Caco-2 (cell line): ENCODE measurements at regions not wholly inside any gene's neighbourhood (a gene's known extent, or its start where the extent isn't known, plus 50 kb on each side); places are given as distances from the start of the nearest gene placed in this dataset.

ENCODE experiments used
- BruUV-seq: library from RNA; stranded (reverse); fragments of 400-500 nt; replicated peaks from 2 replicates; lab custom pipeline; 2021; lab: Mats Ljungman, UMichigan
- CTCF ChIA-PET: fragments of 300-600 bp; sonication (Branson Sonifier 250); formaldehyde crosslinking; loops from one replicate; lab custom pipeline; 2022; ENCODE audit warnings: antibody characterized with exemption; lab: Charles Lee
- POLR2A ChIA-PET: fragments of 300-600 bp; sonication (Branson Sonifier 250); formaldehyde crosslinking; loops from one replicate; lab custom pipeline; 2022; ENCODE audit warnings: antibody characterized with exemption; lab: Charles Lee
- DNase-seq, 2 experiments: peaks; one replicate each; pipeline versions ENCODE4 v3.0.0 to v3.0.0-alpha.2; 2020 to 2022
- H3K27me3 ChIP-seq: replicated peaks from 2 replicates; pipeline ENCODE4 v1.6.0; 2011; ENCODE audit warnings: low read length; ENCODE audit not compliant: control insufficient read depth, insufficient read depth
- H3K36me3 ChIP-seq: 2 replicates; pipeline ENCODE4 v1.5.1; 2011; ENCODE audit warnings: low read length; ENCODE audit not compliant: control insufficient read depth, insufficient read depth
- H3K4me1 ChIP-seq: fragments of 250-450 bp; sonication (Bioruptor Pico); 2 replicates; pipeline ENCODE4 v1.5.1; 2020; ENCODE audit warnings: mild to moderate bottlenecking
- H3K4me3 ChIP-seq: 2 replicates; pipeline ENCODE4 v1.5.1; 2011; ENCODE audit warnings: low read depth, mild to moderate bottlenecking, control low read depth, low read length
- H3K9me3 ChIP-seq: fragments of 250-450 bp; sonication (Bioruptor Pico); 2 replicates; pipeline ENCODE4 v1.5.1; 2020; ENCODE audit warnings: mild to moderate bottlenecking, moderate library complexity
- H3K27ac Mint-ChIP-seq: one replicate; pipeline ENCODE4 v1.8.0; 2022; ENCODE audit warnings: mixed read lengths; ENCODE audit not compliant: unreplicated experiment
- H3K27me3 Mint-ChIP-seq: one replicate; pipeline ENCODE4 v1.8.0; 2022; ENCODE audit warnings: mixed read lengths; ENCODE audit not compliant: insufficient read depth, unreplicated experiment
- H3K36me3 Mint-ChIP-seq: one replicate; pipeline ENCODE4 v1.8.0; 2022; ENCODE audit warnings: mild to moderate bottlenecking, mixed read lengths; ENCODE audit not compliant: insufficient read depth, unreplicated experiment
- H3K4me1 Mint-ChIP-seq: one replicate; pipeline ENCODE4 v1.8.0; 2022; ENCODE audit warnings: low read depth, mixed read lengths; ENCODE audit not compliant: unreplicated experiment
- H3K4me3 Mint-ChIP-seq: one replicate; pipeline ENCODE4 v1.8.0; 2022; ENCODE audit warnings: mild to moderate bottlenecking, moderate library complexity, mixed read lengths; ENCODE audit not compliant: unreplicated experiment
- H3K9me3 Mint-ChIP-seq: one replicate; pipeline ENCODE4 v1.8.0; 2022; ENCODE audit warnings: mixed read lengths; ENCODE audit not compliant: unreplicated experiment
- CTCF ChIP-seq, 2 experiments: fragments of 200-600 bp in 1 of 2; IDR thresholded peaks; 1 replicate in 1 of 2; 2 replicates in 1 of 2; pipeline versions ENCODE4 v1.5.1 to v1.8.0; 2011 to 2022; ENCODE audit warnings: antibody characterized with exemption in 1 of 2, control low read depth in 1 of 2, inconsistent platforms in 1 of 2, low read depth in 1 of 2, low read length in 1 of 2, mild to moderate bottlenecking in 1 of 2, moderate library complexity in 1 of 2; ENCODE audit not compliant: insufficient read depth in 1 of 2, severe bottlenecking in 1 of 2, unreplicated experiment in 1 of 2
- intact Hi-C: fragments of 100-400 bp; cut with micrococcal nuclease; formaldehyde crosslinking; loops from one replicate; pipeline ENCODE4 v1.10.0; 2022; ENCODE audit not compliant: unreplicated experiment

GRCh38 chr11:130631119-130631518 lies 182.7 kb downstream of the ADAMTS15 start:
- DNase-seq, result no peak
- Mint-ChIP-seq H3K27ac (no peak overlapping the region), H3K36me3 (no peaks in the 10 kb centered on the region), H3K4me1 (no peaks in the 10 kb centered on the region), H3K27me3 (peaks cover 12% of the 10 kb centered on the region), H3K9me3 (no peaks in the 10 kb centered on the region), H3K4me3 (no peak overlapping the region)
- intact Hi-C loops, result no loop called here
- Histone ChIP-seq H3K4me1 (no peaks in the 10 kb centered on the region), H3K9me3 (no peaks in the 10 kb centered on the region), H3K36me3 (no peaks in the 10 kb centered on the region), H3K4me3 (no peak overlapping the region), H3K27me3 (peaks cover 1% of the 10 kb centered on the region; the same call in 1 of the 2 replicates)
- ChIA-PET CTCF (interaction anchor here (0.7 kb wide), 1 partner anchor 190 kb away, joined by 5 read pairs; no protein-coding TSS in a partner anchor), POLR2A (no interaction called here)
- no TSS peak for BruUV-seq
- no peak for TF ChIP-seq CTCF (IDR thresholded peaks at IDR 0.05; ENCODE audit: insufficient read depth in 1 of 2, low read depth in 1 of 2, low read length in 1 of 2, severe bottlenecking in 1 of 2, unreplicated experiment in 1 of 2)

GRCh38 chr11:130633466-130633865 lies 185.0 kb downstream of the ADAMTS15 start:
- intact Hi-C loops, result no loop called here
- POLR2A ChIA-PET, result no interaction called here
- H3K4me1 ChIP-seq, result peaks cover 7% of the 10 kb centered on the region; the same call in 1 of the 2 replicates
- TF ChIP-seq CTCF (IDR thresholded peaks at IDR 0.05; ENCODE audit: insufficient read depth in 1 of 2, low read depth in 1 of 2, low read length in 1 of 2, severe bottlenecking in 1 of 2, unreplicated experiment in 1 of 2), result no peak
- no TSS peak for BruUV-seq
- DNase-seq, result no peak
- H3K4me3 ChIP-seq, result no peak overlapping the region
- no peak overlapping the region for H3K4me3 Mint-ChIP-seq
- H3K27me3 Mint-ChIP-seq, result peaks cover 9% of the 10 kb centered on the region
- CTCF ChIA-PET, result no interaction called here
- peaks cover 1% of the 10 kb centered on the region; the same call in 1 of the 2 replicates for H3K27me3 ChIP-seq
- no peaks in the 10 kb centered on the region for H3K9me3 ChIP-seq
- H3K27ac Mint-ChIP-seq, result no peak overlapping the region
- no peaks in the 10 kb centered on the region for H3K36me3 ChIP-seq
- H3K9me3 Mint-ChIP-seq, result no peaks in the 10 kb centered on the region
- peaks cover 6% of the 10 kb centered on the region for H3K4me1 Mint-ChIP-seq
- no peaks in the 10 kb centered on the region for H3K36me3 Mint-ChIP-seq

GRCh38 chr11:130634186-130634585 lies 185.7 kb downstream of the ADAMTS15 start:
- DNase-seq, result no peak
- CTCF ChIA-PET, result no interaction called here
- no peak for TF ChIP-seq CTCF (IDR thresholded peaks at IDR 0.05; ENCODE audit: insufficient read depth in 1 of 2, low read depth in 1 of 2, low read length in 1 of 2, severe bottlenecking in 1 of 2, unreplicated experiment in 1 of 2)
- Histone ChIP-seq H3K9me3 (no peaks in the 10 kb centered on the region), H3K4me1 (peaks cover 7% of the 10 kb centered on the region; the same call in 1 of the 2 replicates), H3K27me3 (peaks cover 1% of the 10 kb centered on the region; the same call in 1 of the 2 replicates), H3K4me3 (no peak overlapping the region), H3K36me3 (no peaks in the 10 kb centered on the region)
- BruUV-seq, result no TSS peak
- no peak overlapping the region for H3K4me3 Mint-ChIP-seq
- no peaks in the 10 kb centered on the region for H3K9me3 Mint-ChIP-seq
- H3K4me1 Mint-ChIP-seq, result peaks cover 6% of the 10 kb centered on the region
- H3K27me3 Mint-ChIP-seq, result peaks cover 4% of the 10 kb centered on the region
- no peaks in the 10 kb centered on the region for H3K36me3 Mint-ChIP-seq
- intact Hi-C loops, result no loop called here
- no peak overlapping the region for H3K27ac Mint-ChIP-seq
- POLR2A ChIA-PET, result no interaction called here
